Mesendoderm (in vitro differentiated cells): ENCODE measurements at regions not wholly inside any gene's neighbourhood (a gene's known extent, or its start where the extent isn't known, plus 50 kb on each side); places are given as distances from the start of the nearest gene placed in this dataset.

Source experiments
- DNase-seq: peaks from one replicate; pipeline ENCODE4 v3.0.0; 2013
- H2AK5ac ChIP-seq: 2 replicates; pipeline ENCODE4 v1.6.1; 2013; ENCODE audit warnings: low read length, inconsistent platforms
- H2BK120ac ChIP-seq: 2 replicates; pipeline ENCODE4 v1.6.1; 2013; ENCODE audit warnings: low read depth, mild to moderate bottlenecking, low read length, moderate library complexity, mixed read lengths
- H2BK15ac ChIP-seq: replicated peaks from 2 replicates; pipeline ENCODE4 v1.6.1; 2013; ENCODE audit warnings: low read depth, mild to moderate bottlenecking, moderate library complexity
- H2BK5ac ChIP-seq: 2 replicates; pipeline ENCODE4 v1.6.1; 2013; ENCODE audit warnings: low read length, inconsistent platforms
- H3K18ac ChIP-seq: 2 replicates; pipeline ENCODE4 v1.6.1; 2013; ENCODE audit warnings: mild to moderate bottlenecking, low read length, mixed read lengths
- H3K23ac ChIP-seq: one replicate; pipeline ENCODE4 v1.6.1; 2013; ENCODE audit warnings: low read length
- H3K27ac ChIP-seq: 2 replicates; pipeline ENCODE4 v1.5.1; 2013; ENCODE audit warnings: low read depth, mild to moderate bottlenecking, inconsistent platforms, low read length, moderate library complexity
- H3K27me3 ChIP-seq: 2 replicates; pipeline ENCODE4 v1.6.1; 2013; ENCODE audit warnings: low read length, control low read depth, mild to moderate bottlenecking, inconsistent platforms; ENCODE audit not compliant: insufficient read depth, poor library complexity
- H3K36me3 ChIP-seq: 2 replicates; pipeline ENCODE4 v1.6.1; 2013; ENCODE audit warnings: low read length, inconsistent platforms; ENCODE audit not compliant: control insufficient read depth, insufficient read depth
- H3K4ac ChIP-seq: one replicate; pipeline ENCODE4 v1.6.1; 2013; ENCODE audit warnings: low read depth, mild to moderate bottlenecking, low read length, moderate library complexity
- H3K4me1 ChIP-seq: 2 replicates; pipeline ENCODE4 v1.6.1; 2013; ENCODE audit warnings: low read depth, low read length, inconsistent platforms; ENCODE audit not compliant: control insufficient read depth
- H3K4me2 ChIP-seq: 2 replicates; pipeline ENCODE4 v1.6.1; 2013; ENCODE audit warnings: low read length
- H3K4me3 ChIP-seq: 2 replicates; pipeline ENCODE4 v1.5.1; 2013; ENCODE audit warnings: mild to moderate bottlenecking, low read length
- H3K56ac ChIP-seq: one replicate; pipeline ENCODE4 v1.6.1; 2013; ENCODE audit warnings: low read length
- H3K79me1 ChIP-seq: 2 replicates; pipeline ENCODE4 v1.6.1; 2013; ENCODE audit warnings: low read length, inconsistent platforms
- H3K79me2 ChIP-seq: 2 replicates; pipeline ENCODE4 v1.6.1; 2013; ENCODE audit warnings: mild to moderate bottlenecking, low read length; ENCODE audit not compliant: control insufficient read depth, insufficient read depth
- H3K9ac ChIP-seq: 2 replicates; pipeline ENCODE4 v1.6.1; 2013; ENCODE audit warnings: low read length, inconsistent platforms
- H4K5ac ChIP-seq: one replicate; pipeline ENCODE4 v1.6.1; 2013; ENCODE audit warnings: low read length
- H4K8ac ChIP-seq: one replicate; pipeline ENCODE4 v1.6.1; 2013; ENCODE audit warnings: low read depth, mild to moderate bottlenecking, control low read depth, low read length, moderate library complexity
- WGBS: extraction: QIAGEN DNeasy Blood & Tissue Kit; methylation state at CpG from one replicate; pipeline ENCODE4 v1.1.7; 2013; ENCODE audit warnings: low lambda C conversion rate, missing lambda C conversion rate; ENCODE audit not compliant: insufficient coverage; ENCODE audit errors: extremely low coverage; 5-methylcytosine and 5-hydroxymethylcytosine counted together

DNA sequence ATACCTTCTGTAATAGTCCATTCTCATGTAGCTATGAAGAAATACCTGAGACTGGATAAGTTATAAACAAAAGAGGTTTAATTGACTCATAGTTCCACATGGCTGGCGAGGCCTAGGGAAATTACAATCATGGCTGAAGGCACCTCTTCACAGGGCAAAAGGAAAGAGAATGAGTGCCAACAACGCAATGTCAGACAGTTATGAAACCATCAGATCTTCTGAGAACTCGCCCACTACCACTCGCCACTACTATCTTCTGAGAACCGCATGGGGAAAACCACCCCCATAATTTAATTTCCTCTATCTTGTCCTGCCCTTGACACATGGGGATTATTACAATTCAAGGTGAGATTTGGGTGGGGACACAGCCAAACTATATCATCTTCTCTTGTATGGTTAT lies 406.8 kb upstream of the CBLB start:
- Histone ChIP-seq H3K4me1 (peaks cover 3% of the 10 kb centered on the region), H2BK5ac (no peak overlapping the region), H4K5ac (no peak overlapping the region), H3K23ac (no peak overlapping the region), H3K27me3 (no peaks in the 10 kb centered on the region), H3K4me3 (no peak overlapping the region), H3K56ac (no peak overlapping the region), H3K79me1 (no peaks in the 10 kb centered on the region), H2BK120ac (no peak overlapping the region), H3K4ac (no peak overlapping the region), H3K18ac (no peak overlapping the region), H3K36me3 (no peaks in the 10 kb centered on the region), H4K8ac (no peak overlapping the region), H2BK15ac (no peak overlapping the region), H3K27ac (no peak overlapping the region), H2AK5ac (no peak overlapping the region), H3K4me2 (no peak overlapping the region), H3K9ac (no peak overlapping the region), H3K79me2 (no peaks in the 10 kb centered on the region)
- WGBS: no CpG with 5 or more reads among the region's 5 CpGs
- no peak for DNase-seq

DNA sequence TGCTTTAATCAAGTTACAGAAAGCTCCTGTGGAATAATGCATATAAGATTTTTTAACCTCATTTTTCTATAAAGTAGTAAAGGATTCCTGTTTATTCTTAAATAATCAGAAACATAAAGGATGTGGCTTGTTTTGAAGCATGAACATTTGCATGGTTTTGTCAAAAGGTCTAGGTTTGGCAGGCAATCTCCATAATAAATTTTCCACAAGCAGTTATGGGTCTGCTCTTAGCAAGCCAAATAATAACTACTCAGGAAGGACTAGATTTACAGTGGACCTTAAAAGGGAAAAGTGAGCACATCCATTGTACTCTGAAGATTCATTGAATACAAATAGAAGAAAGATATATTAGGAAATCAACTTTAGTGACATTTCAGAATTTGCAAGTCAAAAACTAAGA lies 407.3 kb upstream of the CBLB start:
- Histone ChIP-seq H4K5ac (no peak overlapping the region), H3K36me3 (no peaks in the 10 kb centered on the region), H4K8ac (no peak overlapping the region), H2BK120ac (no peak overlapping the region), H3K18ac (no peak overlapping the region), H3K27me3 (no peaks in the 10 kb centered on the region), H3K23ac (no peak overlapping the region), H2BK15ac (no peak overlapping the region), H3K4me2 (no peak overlapping the region), H2AK5ac (no peak overlapping the region), H3K4ac (no peak overlapping the region), H3K4me1 (peaks cover 3% of the 10 kb centered on the region), H2BK5ac (no peak overlapping the region), H3K9ac (no peak overlapping the region), H3K79me1 (no peaks in the 10 kb centered on the region), H3K79me2 (no peaks in the 10 kb centered on the region), H3K56ac (no peak overlapping the region), H3K4me3 (no peak overlapping the region), H3K27ac (no peak overlapping the region)
- DNase-seq: no peak

GRCh38 chr3:106276755-106277612 lies 408.2 kb upstream of the CBLB start:
- H3K79me1 ChIP-seq: no peaks in the 10 kb centered on the region
- no CpG with 5 or more reads among the region's 6 CpGs for WGBS
- no peaks in the 10 kb centered on the region for H3K36me3 ChIP-seq
- H3K4me1 ChIP-seq: peaks cover 3% of the 10 kb centered on the region
- H3K23ac ChIP-seq: no peak overlapping the region
- no peak overlapping the region for H3K4me2 ChIP-seq
- H3K27ac ChIP-seq: no peak overlapping the region
- H2BK15ac ChIP-seq: no peak overlapping the region
- no peak overlapping the region for H3K4ac ChIP-seq
- H2BK5ac ChIP-seq: no peak overlapping the region
- no peaks in the 10 kb centered on the region for H3K79me2 ChIP-seq
- H4K8ac ChIP-seq: no peak overlapping the region
- no peaks in the 10 kb centered on the region for H3K27me3 ChIP-seq
- H3K4me3 ChIP-seq: no peak overlapping the region
- no peak overlapping the region for H2AK5ac ChIP-seq
- H2BK120ac ChIP-seq: no peak overlapping the region
- peak; percentile 5 for DNase-seq
- H3K9ac ChIP-seq: no peak overlapping the region
- no peak overlapping the region for H3K56ac ChIP-seq
- no peak overlapping the region for H4K5ac ChIP-seq
- no peak overlapping the region for H3K18ac ChIP-seq

DNA sequence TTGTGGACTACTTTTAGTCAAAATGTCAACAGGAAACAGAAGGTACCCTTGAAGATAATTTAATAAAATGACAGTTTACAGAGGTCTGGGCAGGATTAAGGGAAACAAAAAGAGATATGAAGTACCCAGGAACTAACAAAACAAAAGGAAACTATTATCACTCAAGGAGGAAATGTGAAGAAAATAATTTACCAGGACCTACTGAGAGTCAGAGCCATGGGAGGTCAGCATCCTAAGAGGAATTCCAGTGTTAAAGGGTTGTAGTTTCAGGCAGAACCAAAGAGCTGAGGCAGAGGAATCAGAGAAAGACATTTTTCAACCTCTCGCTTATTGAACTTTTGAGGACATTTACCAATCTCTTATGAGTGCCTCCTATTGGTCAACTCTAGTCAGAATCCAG lies 408.9 kb upstream of the CBLB start:
- peak; percentile 75 for DNase-seq
- no peak overlapping the region for H3K18ac ChIP-seq
- H2BK120ac ChIP-seq: no peak overlapping the region
- H3K9ac ChIP-seq: no peak overlapping the region
- no peak overlapping the region for H2BK15ac ChIP-seq
- no peak overlapping the region for H2AK5ac ChIP-seq
- no peak overlapping the region for H3K4me2 ChIP-seq
- H3K27ac ChIP-seq: peak overlapping the region; percentile 38
- H3K4me3 ChIP-seq: no peak overlapping the region
- peak overlapping the region; percentile 25 for H3K56ac ChIP-seq
- no peak overlapping the region for H3K4ac ChIP-seq
- no peaks in the 10 kb centered on the region for H3K79me1 ChIP-seq
- no peaks in the 10 kb centered on the region for H3K79me2 ChIP-seq
- H2BK5ac ChIP-seq: peak overlapping the region; percentile 89
- WGBS: no CpG with 5 or more reads among the region's 1 CpG
- no peak overlapping the region for H4K8ac ChIP-seq
- H3K36me3 ChIP-seq: no peaks in the 10 kb centered on the region
- no peak overlapping the region for H4K5ac ChIP-seq
- peaks cover 3% of the 10 kb centered on the region for H3K4me1 ChIP-seq
- H3K23ac ChIP-seq: no peak overlapping the region
- H3K27me3 ChIP-seq: no peaks in the 10 kb centered on the region

GRCh38 chr3:106281221-106281620 lies 412.4 kb upstream of the CBLB start:
- H3K18ac ChIP-seq: no peak overlapping the region

DNA sequence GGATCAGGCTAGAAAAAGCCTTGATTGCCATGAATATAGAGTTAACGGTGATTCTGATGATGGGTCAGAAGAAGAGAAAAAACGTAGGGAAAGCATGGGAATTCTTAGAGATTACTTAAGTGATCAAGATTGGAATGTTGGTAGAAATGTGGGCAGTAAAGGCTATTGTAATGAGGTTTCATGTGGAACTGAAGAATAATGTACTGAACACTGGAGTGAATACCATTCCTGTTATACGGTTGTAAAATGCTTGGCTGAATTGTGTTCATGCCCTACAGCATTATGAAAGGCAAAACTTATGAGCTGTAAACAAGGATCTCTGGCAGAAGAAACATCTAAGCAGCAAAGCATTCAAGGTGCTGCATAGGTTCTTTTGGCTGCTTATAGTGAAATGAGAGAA lies 414.1 kb upstream of the CBLB start:
- H3K4ac ChIP-seq: no peak overlapping the region
- no peaks in the 10 kb centered on the region for H3K36me3 ChIP-seq
- no peak overlapping the region for H3K18ac ChIP-seq
- H2BK15ac ChIP-seq: no peak overlapping the region
- no CpG with 5 or more reads among the region's 3 CpGs for WGBS
- no peak overlapping the region for H2AK5ac ChIP-seq
- DNase-seq: no peak
- no peak overlapping the region for H3K56ac ChIP-seq
- no peaks in the 10 kb centered on the region for H3K79me2 ChIP-seq
- H3K9ac ChIP-seq: no peak overlapping the region
- H4K5ac ChIP-seq: no peak overlapping the region
- H3K27ac ChIP-seq: no peak overlapping the region
- no peaks in the 10 kb centered on the region for H3K27me3 ChIP-seq
- no peak overlapping the region for H3K23ac ChIP-seq
- H3K4me2 ChIP-seq: no peak overlapping the region
- H2BK5ac ChIP-seq: no peak overlapping the region
- H2BK120ac ChIP-seq: no peak overlapping the region
- no peaks in the 10 kb centered on the region for H3K79me1 ChIP-seq
- H3K4me3 ChIP-seq: no peak overlapping the region
- peaks cover 3% of the 10 kb centered on the region for H3K4me1 ChIP-seq
- H4K8ac ChIP-seq: no peak overlapping the region

More at GRCh38 chr3:106281221-106281620, 412.4 kb upstream of the CBLB start:
- Histone ChIP-seq H3K27ac (no peak overlapping the region), H4K8ac (no peak overlapping the region), H3K4me1 (peaks cover 3% of the 10 kb centered on the region), H3K4ac (no peak overlapping the region), H3K27me3 (no peaks in the 10 kb centered on the region), H3K9ac (no peak overlapping the region), H3K79me2 (no peaks in the 10 kb centered on the region), H3K23ac (no peak overlapping the region), H3K36me3 (no peaks in the 10 kb centered on the region), H2BK5ac (no peak overlapping the region), H3K79me1 (no peaks in the 10 kb centered on the region), H2AK5ac (no peak overlapping the region), H3K4me3 (no peak overlapping the region), H3K56ac (no peak overlapping the region), H2BK120ac (no peak overlapping the region), H3K4me2 (no peak overlapping the region), H2BK15ac (no peak overlapping the region), H4K5ac (no peak overlapping the region)
- WGBS: no CpG with 5 or more reads among the region's 2 CpGs
- DNase-seq: no peak
